Sigmoid colon (tissue), 6 donors: ENCODE measurements at regions not wholly inside any gene's neighbourhood (a gene's known extent, or its start where the extent isn't known, plus 50 kb on each side); places are given as distances from the start of the nearest gene placed in this dataset.

Source experiments
- DNase-seq: peaks from one replicate; pipeline ENCODE4 v3.0.0-alpha.2; 2019
- H3K27ac ChIP-seq, 4 donors: fragments of 200-600 bp; sonication (generic); one replicate each; pipeline ENCODE4 v1.5.1; 2016 to 2019; ENCODE audit warnings: mild to moderate bottlenecking in 1 of 4
- H3K27me3 ChIP-seq, 3 donors: fragments of 200-600 bp; sonication (generic); one replicate each; pipeline ENCODE4 v1.5.1; 2019; ENCODE audit warnings: mild to moderate bottlenecking in 1 of 3
- H3K36me3 ChIP-seq, 4 donors: fragments of 200-600 bp; sonication (generic); one replicate each; pipeline ENCODE4 v1.5.1; 2016 to 2019
- H3K4me1 ChIP-seq, 4 donors: fragments of 200-600 bp; sonication (generic); one replicate each; pipeline ENCODE4 v1.5.1; 2017 to 2019
- H3K4me3 ChIP-seq, 4 donors: fragments of 200-600 bp; sonication (generic); one replicate each; pipeline ENCODE4 v1.5.1; 2017 to 2019; ENCODE audit warnings: mild to moderate bottlenecking in 2 of 4, moderate library complexity in 1 of 4
- H3K9me3 ChIP-seq, 4 donors: fragments of 200-600 bp in 3 of 4; sonication (generic) in 3 of 4; one replicate each; pipeline versions ENCODE4 v1.5.1 to v1.6.1; 2013 to 2019
- EP300 ChIP-seq, 4 donors: sonication (generic); formaldehyde crosslinking; IDR thresholded peaks; one replicate each; pipeline ENCODE4 v1.6.1; 2017; ENCODE audit warnings: antibody characterized with exemption in 4 of 4
- POLR2A ChIP-seq, 2 donors: fragments of 450-650 bp; IDR thresholded peaks; one replicate each; pipeline ENCODE4 v1.6.1; 2016; ENCODE audit warnings: antibody characterized with exemption in 2 of 2, mild to moderate bottlenecking in 2 of 2, moderate library complexity in 2 of 2
- POLR2AphosphoS5 ChIP-seq, 4 donors: sonication (generic); formaldehyde crosslinking; IDR thresholded peaks; one replicate each; pipeline ENCODE4 v1.6.1; 2017; ENCODE audit warnings: antibody characterized with exemption in 4 of 4
- WGBS, 2 donors: extraction: QIAGEN DNeasy Blood & Tissue Kit; methylation state at CpG; one replicate each; pipeline ENCODE4 v1.1.7; 2013; 5-methylcytosine and 5-hydroxymethylcytosine counted together
- intact Hi-C: fragments of 100-400 bp; cut with DNase I; formaldehyde crosslinking; loops from one replicate; pipeline ENCODE4 v1.15.1; 2023
- TF ChIP-seq, protein P1 (sequence below), 4 experiments: fragments of 450-650 bp in 3 of 4; fragments of 200-600 bp in 1 of 4; IDR thresholded peaks; one replicate each; pipeline ENCODE4 v1.5.1; 2016 to 2019; ENCODE audit warnings: antibody characterized with exemption in 4 of 4, mild to moderate bottlenecking in 3 of 4, moderate library complexity in 2 of 4
- donor health status: healthy with polysubstance abuse.
- donor health status: healthy.

- H3K4me3 ChIP-seq, result no peak overlapping the region
- H3K36me3 ChIP-seq, result no peaks in the 10 kb centered on the region
- WGBS, 2 donors, result 24 to 60% methylated on average over 6 of the region's 6 CpGs
- peaks cover 0 to 13% (median 9%) of the 10 kb centered on the region in 4 donors for H3K4me1 ChIP-seq
- H3K27ac ChIP-seq, result no peak overlapping the region
- no peaks in the 10 kb centered on the region for H3K9me3 ChIP-seq
- TF ChIP-seq EP300 (IDR thresholded peaks at IDR 0.05) (no peak), POLR2A (IDR thresholded peaks at IDR 0.05) (no peak), POLR2AphosphoS5 (IDR thresholded peaks at IDR 0.05) (no peak)
- TF ChIP-seq, protein P1, sequence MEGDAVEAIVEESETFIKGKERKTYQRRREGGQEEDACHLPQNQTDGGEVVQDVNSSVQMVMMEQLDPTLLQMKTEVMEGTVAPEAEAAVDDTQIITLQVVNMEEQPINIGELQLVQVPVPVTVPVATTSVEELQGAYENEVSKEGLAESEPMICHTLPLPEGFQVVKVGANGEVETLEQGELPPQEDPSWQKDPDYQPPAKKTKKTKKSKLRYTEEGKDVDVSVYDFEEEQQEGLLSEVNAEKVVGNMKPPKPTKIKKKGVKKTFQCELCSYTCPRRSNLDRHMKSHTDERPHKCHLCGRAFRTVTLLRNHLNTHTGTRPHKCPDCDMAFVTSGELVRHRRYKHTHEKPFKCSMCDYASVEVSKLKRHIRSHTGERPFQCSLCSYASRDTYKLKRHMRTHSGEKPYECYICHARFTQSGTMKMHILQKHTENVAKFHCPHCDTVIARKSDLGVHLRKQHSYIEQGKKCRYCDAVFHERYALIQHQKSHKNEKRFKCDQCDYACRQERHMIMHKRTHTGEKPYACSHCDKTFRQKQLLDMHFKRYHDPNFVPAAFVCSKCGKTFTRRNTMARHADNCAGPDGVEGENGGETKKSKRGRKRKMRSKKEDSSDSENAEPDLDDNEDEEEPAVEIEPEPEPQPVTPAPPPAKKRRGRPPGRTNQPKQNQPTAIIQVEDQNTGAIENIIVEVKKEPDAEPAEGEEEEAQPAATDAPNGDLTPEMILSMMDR (IDR thresholded peaks at IDR 0.05), result no peak
- DNase-seq, result peak; percentile 29
- H3K27me3 ChIP-seq, result peaks cover 4 to 63% (median 29%) of the 10 kb centered on the region in 3 donors
- intact Hi-C loops, result no loop called here
Observed at GRCh38 chr5:1651250-1651649, 127.5 kb upstream of the LPCAT1 start.

- H3K27ac ChIP-seq, result no peak overlapping the region
- 77 to 86% methylated on average over 4 of the region's 4 CpGs for WGBS, 2 donors
- no peak for TF ChIP-seq POLR2AphosphoS5 (IDR thresholded peaks at IDR 0.05)
- no peak for TF ChIP-seq POLR2A (IDR thresholded peaks at IDR 0.05)
- TF ChIP-seq, protein P1 (IDR thresholded peaks at IDR 0.05), result no peak
- TF ChIP-seq EP300 (IDR thresholded peaks at IDR 0.05), result no peak
- H3K36me3 ChIP-seq, result no peaks in the 10 kb centered on the region
- intact Hi-C loops, result loop anchor here (10.0 kb wide), 2 partner anchors 55 to 725 kb away; no protein-coding TSS in a partner anchor
- no peaks in the 10 kb centered on the region for H3K9me3 ChIP-seq
- no peak overlapping the region for H3K4me3 ChIP-seq
- peaks cover 0 to 21% (median 16%) of the 10 kb centered on the region in 4 donors for H3K4me1 ChIP-seq
- DNase-seq, result no peak
- H3K27me3 ChIP-seq, result peaks cover 0 to 54% (median 25%) of the 10 kb centered on the region in 3 donors
Observed at GRCh38 chr5:1649554-1649953, 125.8 kb upstream of the LPCAT1 start.

GRCh38 chr5:1648806-1649205 is 125.0 kb upstream of the LPCAT1 start:
- no peak overlapping the region for H3K4me3 ChIP-seq
- no peak overlapping the region for H3K27ac ChIP-seq
- no peaks in the 10 kb centered on the region for H3K36me3 ChIP-seq
- no peaks in the 10 kb centered on the region for H3K9me3 ChIP-seq
- H3K4me1 ChIP-seq, result peaks cover 0 to 21% (median 16%) of the 10 kb centered on the region in 4 donors
- no peak for TF ChIP-seq POLR2A (IDR thresholded peaks at IDR 0.05)
- TF ChIP-seq, protein P1 (IDR thresholded peaks at IDR 0.05), result no peak
- no peak for TF ChIP-seq EP300 (IDR thresholded peaks at IDR 0.05)
- TF ChIP-seq POLR2AphosphoS5 (IDR thresholded peaks at IDR 0.05), result no peak
- no peak for DNase-seq
- H3K27me3 ChIP-seq, result peaks cover 5 to 52% (median 24%) of the 10 kb centered on the region in 3 donors
- intact Hi-C loops, result loop anchor here (10.0 kb wide), 2 partner anchors 54 to 724 kb away; no protein-coding TSS in a partner anchor
- 55 to 67% methylated on average over 4 of the region's 4 CpGs for WGBS, 2 donors

GRCh38 chr5:1647580-1647979 is 123.8 kb upstream of the LPCAT1 start:
- no peaks in the 10 kb centered on the region for H3K9me3 ChIP-seq
- no peaks in the 10 kb centered on the region for H3K36me3 ChIP-seq
- H3K27me3 ChIP-seq, result peaks cover 12 to 51% (median 24%) of the 10 kb centered on the region in 3 donors
- no peak for DNase-seq
- no peak overlapping the region for H3K4me3 ChIP-seq
- peaks cover 0 to 8% (median 7%) of the 10 kb centered on the region in 4 donors for H3K4me1 ChIP-seq
- no peak overlapping the region for H3K27ac ChIP-seq
- intact Hi-C loops, result loop anchor here (10.0 kb wide), 2 partner anchors 53 to 723 kb away; no protein-coding TSS in a partner anchor
- WGBS, 2 donors, result 75 to 86% methylated on average over 9 of the region's 9 CpGs
- TF ChIP-seq POLR2AphosphoS5 (IDR thresholded peaks at IDR 0.05) (no peak), EP300 (IDR thresholded peaks at IDR 0.05) (no peak), POLR2A (IDR thresholded peaks at IDR 0.05) (no peak)
- TF ChIP-seq, protein P1 (IDR thresholded peaks at IDR 0.05), result no peak
